SK-N-SH treated with all-trans-retinoic acid at 6 μM for 48 hours (cell line): ENCODE measurements at regions not wholly inside any gene's neighbourhood (a gene's known extent, or its start where the extent isn't known, plus 50 kb on each side); places are given as distances from the start of the nearest gene placed in this dataset.
"Not testable (repeated sequence)": the region's sequence is repeated elsewhere in the genome, so short reads cannot be mapped to it uniquely, and the experiment has no call there.

Source experiments
- ATAC-seq: fragments of 200-7000 bp; cut with Tn5 transposase; 3 replicates; pipeline ENCODE4 v1.9.1; 2020; ENCODE audit warnings: mild to moderate bottlenecking, moderate library complexity
- ARNTL ChIP-seq: fragments of 450-650 bp; formaldehyde crosslinking; IDR thresholded peaks from 2 replicates; pipeline ENCODE4 v1.5.0; 2020; ENCODE audit warnings: low read depth, mild to moderate bottlenecking, moderate library complexity, borderline replicate concordance
- CSDC2 ChIP-seq: fragments of 250-450 bp; sonication (Bioruptor Pico); IDR thresholded peaks from 2 replicates; pipeline ENCODE4 v1.5.0; 2020; ENCODE audit warnings: mild to moderate bottlenecking, moderate library complexity
- ESRRG ChIP-seq: fragments of 250-450 bp; sonication (Bioruptor Pico); IDR thresholded peaks from 2 replicates; pipeline ENCODE4 v1.6.1; 2021; ENCODE audit warnings: mild to moderate bottlenecking
- GLIS3 ChIP-seq: fragments of 250-450 bp; sonication (Bioruptor Pico); IDR thresholded peaks from 2 replicates; pipeline ENCODE4 v1.5.0; 2020; ENCODE audit warnings: mild to moderate bottlenecking, moderate library complexity
- ISL1 ChIP-seq: fragments of 250-450 bp; sonication (Bioruptor Pico); IDR thresholded peaks from 2 replicates; pipeline ENCODE4 v2.1.2; 2022; ENCODE audit warnings: mild to moderate bottlenecking, moderate library complexity
- POU6F1 ChIP-seq: fragments of 250-450 bp; sonication (Bioruptor Pico); IDR thresholded peaks from 2 replicates; pipeline ENCODE4 v1.8.0; 2021; ENCODE audit warnings: low read depth, mild to moderate bottlenecking, moderate library complexity, borderline replicate concordance
- PPARA ChIP-seq: fragments of 250-450 bp; sonication (Bioruptor Pico); IDR thresholded peaks from 2 replicates; pipeline ENCODE4 v1.5.0; 2020; ENCODE audit warnings: mild to moderate bottlenecking, borderline replicate concordance
- RARB ChIP-seq: fragments of 250-450 bp; sonication (Bioruptor Pico); IDR thresholded peaks from 2 replicates; pipeline ENCODE4 v1.8.0; 2021; ENCODE audit warnings: mild to moderate bottlenecking, moderate library complexity
- SNAI2 ChIP-seq: fragments of 250-450 bp; sonication (Bioruptor Pico); IDR thresholded peaks from 2 replicates; pipeline ENCODE4 v1.5.0; 2020; ENCODE audit warnings: mild to moderate bottlenecking, moderate library complexity
- TCF4 ChIP-seq: fragments of 250-450 bp; sonication (Bioruptor Pico); IDR thresholded peaks from 2 replicates; pipeline ENCODE4 v1.8.0; 2021; ENCODE audit warnings: mild to moderate bottlenecking, moderate library complexity, borderline replicate concordance
- TOX ChIP-seq: fragments of 250-450 bp; sonication (Bioruptor Pico); IDR thresholded peaks from 2 replicates; pipeline ENCODE4 v1.8.0; 2021; ENCODE audit warnings: mild to moderate bottlenecking, moderate library complexity, borderline replicate concordance
- ZFP3 ChIP-seq: fragments of 250-450 bp; sonication (Bioruptor Pico); IDR thresholded peaks from 2 replicates; pipeline ENCODE4 v1.5.0; 2020; ENCODE audit warnings: mild to moderate bottlenecking, moderate library complexity
- ZFP30 ChIP-seq: fragments of 450-650 bp; formaldehyde crosslinking; IDR thresholded peaks from 2 replicates; pipeline ENCODE4 v1.5.0; 2022; ENCODE audit warnings: mild to moderate bottlenecking, moderate library complexity
- ZNF70 ChIP-seq: fragments of 450-650 bp; formaldehyde crosslinking; IDR thresholded peaks from 2 replicates; pipeline ENCODE4 v1.5.0; 2020; ENCODE audit warnings: mild to moderate bottlenecking, moderate library complexity
- ZNF8 ChIP-seq: fragments of 450-650 bp; formaldehyde crosslinking; IDR thresholded peaks from 2 replicates; pipeline ENCODE4 v1.5.0; 2020; ENCODE audit warnings: mild to moderate bottlenecking, moderate library complexity
- TF ChIP-seq, protein P1 (sequence below): fragments of 250-450 bp; sonication (Bioruptor Pico); IDR thresholded peaks from 2 replicates; pipeline ENCODE4 v1.5.1; 2020; ENCODE audit warnings: low read depth, mild to moderate bottlenecking, moderate library complexity
- TF ChIP-seq, protein P2 (sequence below): fragments of 250-450 bp; sonication (Bioruptor Pico); IDR thresholded peaks from 2 replicates; pipeline ENCODE4 v1.5.1; 2021; ENCODE audit warnings: mild to moderate bottlenecking, moderate library complexity

DNA sequence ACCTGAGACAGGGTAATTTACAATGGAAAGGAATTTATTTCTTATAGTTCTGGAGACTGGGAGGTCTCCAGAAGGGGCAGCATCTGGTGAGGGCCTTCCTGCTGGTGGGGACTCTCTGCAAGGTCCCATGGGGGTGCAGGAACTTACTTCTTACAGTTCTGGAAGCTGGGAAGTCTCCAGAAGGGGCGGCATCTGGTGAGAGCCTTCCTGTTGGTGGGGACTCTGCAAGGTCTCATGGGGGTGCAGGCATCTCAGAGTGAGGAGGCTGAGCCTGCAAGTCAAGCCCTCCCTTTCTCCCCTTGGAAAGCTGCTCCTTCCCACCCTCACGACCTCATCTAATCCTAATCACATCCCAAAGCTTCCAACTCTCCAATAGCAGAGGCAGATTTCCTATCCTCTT is 157.4 kb downstream of the FOXL1 start:
- no peak for TF ChIP-seq ESRRG (CRISPR knock-in tag)
- no peak for TF ChIP-seq ZNF8 (CRISPR knock-in tag)
- no peak for TF ChIP-seq ZFP3 (CRISPR knock-in tag)
- ATAC-seq, result no peak

DNA sequence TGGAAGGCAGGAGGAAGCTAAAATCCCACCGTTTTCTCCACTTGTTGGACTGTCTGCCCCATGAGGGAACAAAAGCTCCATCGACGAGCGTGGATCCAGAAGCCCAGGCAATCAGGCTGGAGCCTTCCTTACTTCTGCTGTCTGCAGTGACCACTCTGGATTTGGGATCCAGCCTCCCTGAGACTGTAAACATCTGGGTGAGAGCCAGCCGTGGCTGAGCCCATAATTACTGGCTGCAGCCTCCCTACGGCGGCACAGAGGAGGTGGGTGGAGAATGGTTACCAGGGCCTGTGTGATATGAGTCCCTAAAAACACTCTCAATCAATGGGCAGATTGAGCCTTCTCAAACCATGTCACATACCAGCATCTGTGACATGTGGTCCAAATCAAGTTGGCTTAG is 158.2 kb downstream of the FOXL1 start:
- ATAC-seq, result no peak

GRCh38 chr16:86737083-86737482 is 158.7 kb downstream of the FOXL1 start:
- TF ChIP-seq ESRRG (CRISPR knock-in tag) (no peak), RARB (CRISPR knock-in tag) (no peak), ZNF70 (no peak), ZNF8 (CRISPR knock-in tag) (no peak), TOX (CRISPR knock-in tag) (no peak), ISL1 (CRISPR knock-in tag) (no peak), TCF4 (CRISPR knock-in tag) (no peak), PPARA (CRISPR knock-in tag) (no peak), SNAI2 (CRISPR knock-in tag) (no peak), POU6F1 (no peak), CSDC2 (CRISPR knock-in tag) (no peak)
- TF ChIP-seq, protein P1, sequence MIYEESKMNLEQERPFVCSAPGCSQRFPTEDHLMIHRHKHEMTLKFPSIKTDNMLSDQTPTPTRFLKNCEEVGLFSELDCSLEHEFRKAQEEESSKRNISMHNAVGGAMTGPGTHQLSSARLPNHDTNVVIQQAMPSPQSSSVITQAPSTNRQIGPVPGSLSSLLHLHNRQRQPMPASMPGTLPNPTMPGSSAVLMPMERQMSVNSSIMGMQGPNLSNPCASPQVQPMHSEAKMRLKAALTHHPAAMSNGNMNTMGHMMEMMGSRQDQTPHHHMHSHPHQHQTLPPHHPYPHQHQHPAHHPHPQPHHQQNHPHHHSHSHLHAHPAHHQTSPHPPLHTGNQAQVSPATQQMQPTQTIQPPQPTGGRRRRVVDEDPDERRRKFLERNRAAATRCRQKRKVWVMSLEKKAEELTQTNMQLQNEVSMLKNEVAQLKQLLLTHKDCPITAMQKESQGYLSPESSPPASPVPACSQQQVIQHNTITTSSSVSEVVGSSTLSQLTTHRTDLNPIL (CRISPR knock-in tag), result no peak
- no peak for ATAC-seq

More for the DNA sequence above, 158.2 kb downstream of the FOXL1 start:
- TF ChIP-seq PPARA (CRISPR knock-in tag) (no peak), CSDC2 (CRISPR knock-in tag) (no peak), ZNF70 (no peak), ESRRG (CRISPR knock-in tag) (no peak), ISL1 (CRISPR knock-in tag) (no peak), GLIS3 (CRISPR knock-in tag) (no peak), POU6F1 (no peak), ZFP30 (CRISPR knock-in tag) (no peak)
- TF ChIP-seq, protein P1 (CRISPR knock-in tag), result no peak

DNA sequence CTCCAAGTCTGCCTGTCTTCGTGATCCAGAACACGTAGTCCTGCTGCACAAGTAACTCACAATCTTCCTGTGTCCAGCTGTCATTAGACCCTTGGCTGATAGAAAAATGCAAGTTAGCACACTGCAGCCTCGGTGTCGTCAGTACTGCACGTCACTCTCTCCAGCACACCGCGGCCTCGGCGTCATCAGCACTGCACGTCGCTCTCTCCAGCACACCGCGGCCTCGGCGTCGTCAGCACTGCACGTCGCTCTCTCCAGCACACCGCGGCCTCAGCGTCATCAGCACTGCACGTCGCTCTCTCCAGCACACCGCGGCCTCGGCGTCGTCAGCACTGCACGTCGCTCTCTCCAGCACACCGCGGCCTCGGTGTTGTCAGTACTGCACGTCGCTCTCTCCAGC is 160.0 kb downstream of the FOXL1 start:
- not testable (repeated sequence) for ATAC-seq

DNA sequence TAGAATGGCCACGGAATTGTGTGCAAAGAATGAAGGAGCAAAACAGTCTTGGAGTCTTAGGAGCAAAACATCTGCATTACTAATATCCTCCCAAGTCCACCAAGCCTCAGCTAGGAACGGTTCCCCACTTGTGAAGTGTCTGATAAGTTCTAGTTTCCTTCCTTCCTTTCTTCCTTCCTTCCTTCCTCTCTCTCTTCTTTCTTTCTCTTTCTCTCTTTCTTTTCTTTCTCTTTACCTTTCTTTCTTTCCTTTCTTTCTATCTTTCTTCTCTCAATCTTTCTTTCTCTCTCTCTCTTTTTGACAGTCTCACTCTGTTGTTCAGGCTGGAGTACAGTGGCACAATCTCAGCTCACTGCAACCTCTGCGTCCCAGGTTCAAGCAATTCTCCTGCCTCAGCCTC is 160.8 kb downstream of the FOXL1 start:
- ATAC-seq, result no peak
- TF ChIP-seq, protein P1 (CRISPR knock-in tag), result no peak
- TF ChIP-seq, protein P2, sequence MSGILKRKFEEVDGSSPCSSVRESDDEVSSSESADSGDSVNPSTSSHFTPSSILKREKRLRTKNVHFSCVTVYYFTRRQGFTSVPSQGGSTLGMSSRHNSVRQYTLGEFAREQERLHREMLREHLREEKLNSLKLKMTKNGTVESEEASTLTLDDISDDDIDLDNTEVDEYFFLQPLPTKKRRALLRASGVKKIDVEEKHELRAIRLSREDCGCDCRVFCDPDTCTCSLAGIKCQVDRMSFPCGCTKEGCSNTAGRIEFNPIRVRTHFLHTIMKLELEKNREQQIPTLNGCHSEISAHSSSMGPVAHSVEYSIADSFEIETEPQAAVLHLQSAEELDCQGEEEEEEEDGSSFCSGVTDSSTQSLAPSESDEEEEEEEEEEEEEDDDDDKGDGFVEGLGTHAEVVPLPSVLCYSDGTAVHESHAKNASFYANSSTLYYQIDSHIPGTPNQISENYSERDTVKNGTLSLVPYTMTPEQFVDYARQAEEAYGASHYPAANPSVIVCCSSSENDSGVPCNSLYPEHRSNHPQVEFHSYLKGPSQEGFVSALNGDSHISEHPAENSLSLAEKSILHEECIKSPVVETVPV (CRISPR knock-in tag), result no peak
- TF ChIP-seq POU6F1 (no peak), ARNTL (no peak), RARB (CRISPR knock-in tag) (no peak), GLIS3 (CRISPR knock-in tag) (no peak), CSDC2 (CRISPR knock-in tag) (no peak)
